Activated CD8-positive, alpha-beta memory T cell treated with anti-CD3 and anti-CD28 coated beads for 36 hours (primary cell): ENCODE measurements at regions not wholly inside any gene's neighbourhood (a gene's known extent, or its start where the extent isn't known, plus 50 kb on each side); places are given as distances from the start of the nearest gene placed in this dataset.

Experiments used
- CTCF ChIA-PET: fragments of 350-600 bp; sonication (Branson Sonifier 250); formaldehyde crosslinking; loops from one replicate; lab custom pipeline; 2021; ENCODE audit warnings: antibody characterized with exemption; lab: Charles Lee
- POLR2A ChIA-PET: fragments of 350-600 bp; sonication (Branson Sonifier 250); formaldehyde crosslinking; loops from one replicate; lab custom pipeline; 2021; ENCODE audit warnings: antibody characterized with exemption; lab: Charles Lee

- ChIA-PET POLR2A (no interaction called here), CTCF (no interaction called here)
These were observed 147.6 kb downstream of the BCOR start for GRCh38 chrX:39950018-39950688.

GRCh38 chrX:39952989-39953388 lies 144.8 kb downstream of the BCOR start:
- POLR2A ChIA-PET = no interaction called here
- CTCF ChIA-PET = no interaction called here

GRCh38 chrX:39953879-39954278 lies 143.9 kb downstream of the BCOR start:
- POLR2A ChIA-PET = no interaction called here

GRCh38 chrX:39954851-39955250 lies 142.9 kb downstream of the BCOR start:
- CTCF ChIA-PET = no interaction called here

More at GRCh38 chrX:39953879-39954278, 143.9 kb downstream of the BCOR start:
- CTCF ChIA-PET = no interaction called here

GRCh38 chrX:39955625-39956024 lies 142.1 kb downstream of the BCOR start:
- ChIA-PET CTCF (no interaction called here), POLR2A (no interaction called here)

More at GRCh38 chrX:39954851-39955250, 142.9 kb downstream of the BCOR start:
- POLR2A ChIA-PET = no interaction called here

- ChIA-PET CTCF (no interaction called here), POLR2A (no interaction called here)
These were observed 140.9 kb downstream of the BCOR start for GRCh38 chrX:39956803-39957394.

- ChIA-PET CTCF (no interaction called here), POLR2A (no interaction called here)
These were observed 139.8 kb downstream of the BCOR start for GRCh38 chrX:39957816-39958566.

- CTCF ChIA-PET = no interaction called here
- POLR2A ChIA-PET = no interaction called here
These were observed 138.9 kb downstream of the BCOR start for GRCh38 chrX:39958850-39959249.

- ChIA-PET POLR2A (no interaction called here), CTCF (no interaction called here)
These were observed 137.5 kb downstream of the BCOR start for GRCh38 chrX:39960219-39960618.

- POLR2A ChIA-PET = no interaction called here
These were observed 136.3 kb downstream of the BCOR start for GRCh38 chrX:39961441-39961840.

GRCh38 chrX:39965051-39965573 lies 132.6 kb downstream of the BCOR start:
- ChIA-PET POLR2A (no interaction called here), CTCF (no interaction called here)

More at GRCh38 chrX:39961441-39961840, 136.3 kb downstream of the BCOR start:
- CTCF ChIA-PET = no interaction called here

GRCh38 chrX:39966176-39966575 lies 131.6 kb downstream of the BCOR start:
- CTCF ChIA-PET = no interaction called here
- POLR2A ChIA-PET = no interaction called here

- ChIA-PET CTCF (no interaction called here), POLR2A (no interaction called here)
These were observed 130.4 kb downstream of the BCOR start for GRCh38 chrX:39967348-39967747.

- POLR2A ChIA-PET = no interaction called here
- CTCF ChIA-PET = no interaction called here
These were observed 128.5 kb downstream of the BCOR start for GRCh38 chrX:39969099-39969818.

GRCh38 chrX:39969819-39970504 lies 127.8 kb downstream of the BCOR start:
- ChIA-PET CTCF (no interaction called here), POLR2A (no interaction called here)

GRCh38 chrX:39971760-39972159 lies 126.0 kb downstream of the BCOR start:
- ChIA-PET POLR2A (no interaction called here), CTCF (no interaction called here)

- POLR2A ChIA-PET = no interaction called here
- CTCF ChIA-PET = interaction anchor here (0.6 kb wide), 1 partner anchor 796 kb away, joined by 4 read pairs; no protein-coding TSS in a partner anchor
These were observed 125.4 kb downstream of the BCOR start for GRCh38 chrX:39972340-39972739.

- POLR2A ChIA-PET = no interaction called here
- CTCF ChIA-PET = no interaction called here
These were observed 123.9 kb downstream of the BCOR start for GRCh38 chrX:39973810-39974209.

GRCh38 chrX:39974270-39974669 lies 123.5 kb downstream of the BCOR start:
- ChIA-PET CTCF (no interaction called here), POLR2A (no interaction called here)
